ENCODE measurements at regions not wholly inside any gene's neighbourhood (a gene's known extent, or its start where the extent isn't known, plus 50 kb on each side); places are given as distances from the start of the nearest gene placed in this dataset.

- TF ChIP-seq CTCF (IDR thresholded peaks at IDR 0.05), result no peak
- no peak for TF ChIP-seq POLR2A (IDR thresholded peaks at IDR 0.05)
Observed at GRCh38 chr11:130798280-130798679, 118.0 kb downstream of the SNX19 start.
